ENCODE measurements at regions not wholly inside any gene's neighbourhood (a gene's known extent, or its start where the extent isn't known, plus 50 kb on each side); places are given as distances from the start of the nearest gene placed in this dataset.

DNA sequence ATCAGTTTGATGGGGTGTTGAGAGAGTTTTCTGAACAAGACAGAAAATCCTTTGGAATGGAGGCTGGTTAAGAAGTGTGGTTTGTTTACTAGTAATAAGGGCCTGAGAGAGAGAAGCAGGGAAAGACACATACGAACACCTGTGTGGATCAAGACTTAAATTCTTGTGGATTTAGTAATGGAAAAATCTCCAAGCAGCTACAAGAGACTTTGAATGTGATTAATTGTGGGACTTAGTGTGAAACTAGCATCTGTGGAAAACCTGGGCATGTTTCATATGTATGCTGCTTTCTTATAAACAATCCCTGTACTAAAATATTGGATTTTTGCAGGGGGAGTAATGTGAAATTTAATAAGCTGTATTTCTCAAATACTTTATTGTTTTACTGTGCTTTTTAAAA lies 399.1 kb downstream of the SI start:
- TF ChIP-seq PATZ1 (CRISPR knock-in tag; IDR thresholded peaks at IDR 0.05; ENCODE audit: borderline replicate concordance) (no peak), RARB (CRISPR knock-in tag; IDR thresholded peaks at IDR 0.05) (no peak), ZFP30 (CRISPR knock-in tag; IDR thresholded peaks at IDR 0.05) (no peak), GLIS3 (CRISPR knock-in tag; IDR thresholded peaks at IDR 0.05) (no peak), ZC3H10 (CRISPR knock-in tag; IDR thresholded peaks at IDR 0.05) (no peak), CSDC2 (CRISPR knock-in tag; IDR thresholded peaks at IDR 0.05) (no peak), SNAI2 (CRISPR knock-in tag; IDR thresholded peaks at IDR 0.05) (no peak), ISL1 (CRISPR knock-in tag; IDR thresholded peaks at IDR 0.05) (no peak)
- TF ChIP-seq, protein P1, sequence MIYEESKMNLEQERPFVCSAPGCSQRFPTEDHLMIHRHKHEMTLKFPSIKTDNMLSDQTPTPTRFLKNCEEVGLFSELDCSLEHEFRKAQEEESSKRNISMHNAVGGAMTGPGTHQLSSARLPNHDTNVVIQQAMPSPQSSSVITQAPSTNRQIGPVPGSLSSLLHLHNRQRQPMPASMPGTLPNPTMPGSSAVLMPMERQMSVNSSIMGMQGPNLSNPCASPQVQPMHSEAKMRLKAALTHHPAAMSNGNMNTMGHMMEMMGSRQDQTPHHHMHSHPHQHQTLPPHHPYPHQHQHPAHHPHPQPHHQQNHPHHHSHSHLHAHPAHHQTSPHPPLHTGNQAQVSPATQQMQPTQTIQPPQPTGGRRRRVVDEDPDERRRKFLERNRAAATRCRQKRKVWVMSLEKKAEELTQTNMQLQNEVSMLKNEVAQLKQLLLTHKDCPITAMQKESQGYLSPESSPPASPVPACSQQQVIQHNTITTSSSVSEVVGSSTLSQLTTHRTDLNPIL (CRISPR knock-in tag; IDR thresholded peaks at IDR 0.05; ENCODE audit: low read depth) = no peak
